A673 (cell line): ENCODE measurements at regions not wholly inside any gene's neighbourhood (a gene's known extent, or its start where the extent isn't known, plus 50 kb on each side); places are given as distances from the start of the nearest gene placed in this dataset.

Source experiments
- EZH2 ChIP-seq: fragments of 200-600 bp; sonication (generic); IDR thresholded peaks from 2 replicates; pipeline ENCODE4 v1.6.1; 2017; ENCODE audit warnings: borderline replicate concordance, low read depth, mild to moderate bottlenecking, mixed read lengths, antibody characterized with exemption, low read length; ENCODE audit not compliant: poor library complexity, severe bottlenecking
- TF ChIP-seq, protein P1 (sequence below): fragments of 300-800, 200-600 bp; sonication (generic); conservative IDR thresholded peaks from 2 replicates; pipeline ENCODE4 v1.5.1; 2017; ENCODE audit warnings: low read depth, mild to moderate bottlenecking, antibody characterized with exemption, low read length, moderate library complexity, mixed read lengths

DNA sequence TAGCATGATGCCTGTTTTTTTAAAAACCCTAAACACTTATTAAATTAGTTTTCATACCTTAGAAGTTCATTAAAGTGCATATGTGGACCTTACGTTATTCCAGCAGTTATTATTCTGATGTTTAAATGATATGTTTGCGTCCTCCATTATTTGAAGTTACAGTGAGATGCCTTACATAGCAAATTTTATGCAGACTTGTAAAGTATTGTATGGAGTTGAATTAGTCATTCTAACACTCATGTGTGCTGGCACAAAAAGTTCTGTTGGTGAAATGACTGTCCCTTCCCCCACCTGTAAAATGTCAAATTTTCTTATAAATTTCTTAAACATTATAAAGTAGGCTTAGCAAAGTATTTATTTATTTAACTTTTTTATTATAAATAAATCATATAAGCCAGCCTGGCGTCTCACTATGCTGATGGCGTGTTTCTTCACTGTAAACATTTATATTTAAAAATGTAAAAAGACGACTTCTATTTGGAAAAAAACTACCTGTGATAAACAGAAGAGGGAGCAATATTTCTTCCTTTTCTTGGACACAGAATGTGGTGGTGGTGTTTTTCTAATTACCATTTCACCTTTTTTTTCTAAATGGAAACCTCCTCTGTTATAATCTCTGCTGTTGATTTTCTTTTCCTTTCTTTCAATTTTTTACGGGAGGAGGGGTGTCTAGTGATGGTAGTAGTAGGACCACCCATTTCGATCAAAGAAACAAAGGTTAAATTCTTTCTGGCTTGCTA is 155.4 kb downstream of the RFPL4B start:
- TF ChIP-seq, protein P1, sequence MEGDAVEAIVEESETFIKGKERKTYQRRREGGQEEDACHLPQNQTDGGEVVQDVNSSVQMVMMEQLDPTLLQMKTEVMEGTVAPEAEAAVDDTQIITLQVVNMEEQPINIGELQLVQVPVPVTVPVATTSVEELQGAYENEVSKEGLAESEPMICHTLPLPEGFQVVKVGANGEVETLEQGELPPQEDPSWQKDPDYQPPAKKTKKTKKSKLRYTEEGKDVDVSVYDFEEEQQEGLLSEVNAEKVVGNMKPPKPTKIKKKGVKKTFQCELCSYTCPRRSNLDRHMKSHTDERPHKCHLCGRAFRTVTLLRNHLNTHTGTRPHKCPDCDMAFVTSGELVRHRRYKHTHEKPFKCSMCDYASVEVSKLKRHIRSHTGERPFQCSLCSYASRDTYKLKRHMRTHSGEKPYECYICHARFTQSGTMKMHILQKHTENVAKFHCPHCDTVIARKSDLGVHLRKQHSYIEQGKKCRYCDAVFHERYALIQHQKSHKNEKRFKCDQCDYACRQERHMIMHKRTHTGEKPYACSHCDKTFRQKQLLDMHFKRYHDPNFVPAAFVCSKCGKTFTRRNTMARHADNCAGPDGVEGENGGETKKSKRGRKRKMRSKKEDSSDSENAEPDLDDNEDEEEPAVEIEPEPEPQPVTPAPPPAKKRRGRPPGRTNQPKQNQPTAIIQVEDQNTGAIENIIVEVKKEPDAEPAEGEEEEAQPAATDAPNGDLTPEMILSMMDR: peak; percentile 49; the same call in 1 of the 2 replicates
- no peak for TF ChIP-seq EZH2
